OCI-LY7 (cell line): ENCODE measurements at regions not wholly inside any gene's neighbourhood (a gene's known extent, or its start where the extent isn't known, plus 50 kb on each side); places are given as distances from the start of the nearest gene placed in this dataset.

Experiments used
- EZH2phosphoT487 ChIP-seq: fragments of 200-600 bp; sonication (generic); IDR thresholded peaks from 2 replicates; pipeline ENCODE4 v1.6.1; 2018; ENCODE audit warnings: low read depth, borderline replicate concordance, mild to moderate bottlenecking, mixed run types, antibody characterized with exemption, low read length, moderate library complexity, mixed read lengths
- TF ChIP-seq, protein P1 (sequence below): fragments of 200-600 bp; sonication (generic); conservative IDR thresholded peaks from 2 replicates; pipeline ENCODE4 v1.5.1; 2014; ENCODE audit warnings: mild to moderate bottlenecking, antibody characterized with exemption, low read length, moderate library complexity, mixed read lengths

DNA sequence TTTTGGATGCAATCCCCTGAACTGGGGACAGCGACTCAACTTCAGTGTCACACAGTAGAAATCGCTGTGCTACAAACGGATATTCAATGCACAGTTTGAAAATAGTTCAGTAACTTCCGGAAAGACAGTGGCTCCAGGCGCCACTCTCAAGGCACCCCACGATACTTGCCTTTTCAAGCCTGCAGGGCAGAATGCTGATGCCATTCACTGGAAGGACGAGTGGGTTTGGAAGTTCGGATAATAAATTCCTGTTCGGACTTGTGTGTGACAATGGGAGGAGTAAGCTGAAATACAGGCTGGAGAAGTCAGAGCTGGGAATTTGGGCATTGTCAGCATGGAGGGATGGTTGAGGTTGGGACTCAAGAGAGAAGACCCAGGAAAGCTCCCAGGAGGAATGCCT lies 64.3 kb upstream of the HELT start:
- TF ChIP-seq, protein P1, sequence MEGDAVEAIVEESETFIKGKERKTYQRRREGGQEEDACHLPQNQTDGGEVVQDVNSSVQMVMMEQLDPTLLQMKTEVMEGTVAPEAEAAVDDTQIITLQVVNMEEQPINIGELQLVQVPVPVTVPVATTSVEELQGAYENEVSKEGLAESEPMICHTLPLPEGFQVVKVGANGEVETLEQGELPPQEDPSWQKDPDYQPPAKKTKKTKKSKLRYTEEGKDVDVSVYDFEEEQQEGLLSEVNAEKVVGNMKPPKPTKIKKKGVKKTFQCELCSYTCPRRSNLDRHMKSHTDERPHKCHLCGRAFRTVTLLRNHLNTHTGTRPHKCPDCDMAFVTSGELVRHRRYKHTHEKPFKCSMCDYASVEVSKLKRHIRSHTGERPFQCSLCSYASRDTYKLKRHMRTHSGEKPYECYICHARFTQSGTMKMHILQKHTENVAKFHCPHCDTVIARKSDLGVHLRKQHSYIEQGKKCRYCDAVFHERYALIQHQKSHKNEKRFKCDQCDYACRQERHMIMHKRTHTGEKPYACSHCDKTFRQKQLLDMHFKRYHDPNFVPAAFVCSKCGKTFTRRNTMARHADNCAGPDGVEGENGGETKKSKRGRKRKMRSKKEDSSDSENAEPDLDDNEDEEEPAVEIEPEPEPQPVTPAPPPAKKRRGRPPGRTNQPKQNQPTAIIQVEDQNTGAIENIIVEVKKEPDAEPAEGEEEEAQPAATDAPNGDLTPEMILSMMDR, result no peak
- no peak for TF ChIP-seq EZH2phosphoT487
